ENCODE measurements at regions not wholly inside any gene's neighbourhood (a gene's known extent, or its start where the extent isn't known, plus 50 kb on each side); places are given as distances from the start of the nearest gene placed in this dataset.
A peak's percentile ranks its signal among the peaks of the same experiment; 100 is the strongest.

- H3K23ac ChIP-seq (ENCODE audit: insufficient read length, low read depth, low read length), result no peak overlapping the region
- no peak overlapping the region for H3K56ac ChIP-seq (ENCODE audit: insufficient read length, low read depth, low read length)
- H2AFZ ChIP-seq (ENCODE audit: low read length), result no peak overlapping the region
- WGBS (ENCODE audit: extremely low coverage, insufficient read length, low lambda C conversion rate), result no CpG with 5 or more reads among the region's 7 CpGs
- H2BK20ac ChIP-seq (ENCODE audit: low read depth, low read length, poor library complexity, severe bottlenecking), result no peak overlapping the region
- no peaks in the 10 kb centered on the region for H3K79me2 ChIP-seq (ENCODE audit: insufficient read depth, low read length)
- H2BK15ac ChIP-seq (ENCODE audit: low read depth, low read length), result no peak overlapping the region
- no peaks in the 10 kb centered on the region for H3K27me3 ChIP-seq (ENCODE audit: insufficient read depth, low read length)
- H4K91ac ChIP-seq (ENCODE audit: insufficient read length, low read depth, low read length), result no peak overlapping the region
- Mint-ChIP-seq H3K27me3 (ENCODE audit: low read depth) (no peaks in the 10 kb centered on the region), H3K9me3 (peaks cover 2 to 14% of the 10 kb centered on the region in 2 experiments; a peak in 2 of 5 replicates), H3K36me3 (ENCODE audit: insufficient read depth in 1 of 3, low read depth in 3 of 3) (peaks cover 0 to 15% (median 4%) of the 10 kb centered on the region in 3 experiments; a peak in 5 of 7 replicates), H3K4me3 (no peak overlapping the region), H3K27ac (no peak overlapping the region), H3K4me1 (peaks cover 6 to 10% of the 10 kb centered on the region in 2 experiments; a peak in 3 of 4 replicates)
- H3K14ac ChIP-seq (ENCODE audit: insufficient read depth, low read length), result no peak overlapping the region
- H3K18ac ChIP-seq (ENCODE audit: insufficient read length, low read depth, low read length), result no peak overlapping the region
- H3K4ac ChIP-seq (ENCODE audit: low read depth, low read length), result no peak overlapping the region
- H3K4me2 ChIP-seq (ENCODE audit: insufficient read depth, insufficient read length, low read length), result no peak overlapping the region
- H3K9ac ChIP-seq (ENCODE audit: extremely low read depth, insufficient read length, low read length), result no peak overlapping the region
- no peaks in the 10 kb centered on the region for H3K23me2 ChIP-seq (ENCODE audit: insufficient read length, low read depth, low read length, poor library complexity, severe bottlenecking)
- TF ChIP-seq CTCF (conservative IDR thresholded peaks at IDR 0.05), result no peak
- H4K8ac ChIP-seq (replicated peaks; ENCODE audit: insufficient read length, low read depth, low read length), result no peak overlapping the region
- peak; percentile 45 for DNase-seq
- no peak overlapping the region for H2BK12ac ChIP-seq (ENCODE audit: insufficient read length, low read depth, low read length)
- H2BK5ac ChIP-seq (ENCODE audit: insufficient read length, low read length), result no peak overlapping the region
- no peaks in the 10 kb centered on the region for H3K9me3 ChIP-seq (ENCODE audit: control insufficient read depth, low read depth, low read length)
- H4K5ac ChIP-seq (ENCODE audit: insufficient read length, low read depth, low read length), result no peak overlapping the region
- no peak overlapping the region for H3T11ph ChIP-seq (ENCODE audit: low read length)
- no peak overlapping the region for H3K27ac ChIP-seq (ENCODE audit: insufficient read length, low read depth, low read length)
- no peak overlapping the region for H2BK120ac ChIP-seq (ENCODE audit: low read depth, low read length, poor library complexity, severe bottlenecking)
- no peaks in the 10 kb centered on the region for H3K79me1 ChIP-seq (ENCODE audit: insufficient read depth, low read depth, low read length, poor library complexity, severe bottlenecking)
- no peaks in the 10 kb centered on the region for H4K20me1 ChIP-seq (ENCODE audit: control insufficient read depth, insufficient read depth, insufficient read length)
- H3K4me1 ChIP-seq (ENCODE audit: insufficient read depth, low read length), result no peaks in the 10 kb centered on the region; the same call in 1 of the 2 replicates
- no peak overlapping the region for H2AK5ac ChIP-seq (ENCODE audit: insufficient read length, low read length)
These were observed 120.3 kb upstream of the LGSN start for GRCh38 chr6:63440057-63440456.

Data from H9 (cell line).